Astrocyte (in vitro differentiated cells and primary cell): ENCODE measurements at regions not wholly inside any gene's neighbourhood (a gene's known extent, or its start where the extent isn't known, plus 50 kb on each side); places are given as distances from the start of the nearest gene placed in this dataset.

Source experiments
- DNase-seq: peaks from one replicate; pipeline ENCODE4 v3.0.0-alpha.2; 2010; ENCODE audit warnings: low read depth
- FAIRE-seq: peaks from 2 replicates; lab custom pipeline; 2011; peaks lifted over from hg19 to GRCh38; lab: Jason Lieb, UNC
- H2AFZ ChIP-seq: 2 replicates; pipeline ENCODE4 v1.6.0; 2012; ENCODE audit warnings: low read depth, low read length, inconsistent platforms
- H3K27ac ChIP-seq: 2 replicates; pipeline ENCODE4 v1.5.1; 2011; ENCODE audit warnings: low read depth, low read length, inconsistent platforms
- H3K27me3 ChIP-seq: 2 replicates; pipeline ENCODE4 v1.6.0; 2011; ENCODE audit warnings: low read length, inconsistent platforms; ENCODE audit not compliant: insufficient read depth
- H3K36me3 ChIP-seq: 2 replicates; pipeline ENCODE4 v1.5.1; 2011; ENCODE audit warnings: low read length, inconsistent platforms; ENCODE audit not compliant: insufficient read depth
- H3K4me1 ChIP-seq: 2 replicates; pipeline ENCODE4 v1.5.1; 2011; ENCODE audit warnings: low read length, inconsistent platforms; ENCODE audit not compliant: insufficient read depth
- H3K4me2 ChIP-seq: 2 replicates; pipeline ENCODE4 v1.6.0; 2012; ENCODE audit warnings: low read length, inconsistent platforms
- H3K4me3 ChIP-seq: 2 replicates; pipeline ENCODE4 v1.5.1; 2011; ENCODE audit warnings: low read depth, mild to moderate bottlenecking, low read length, inconsistent platforms; ENCODE audit not compliant: insufficient read depth
- H3K79me2 ChIP-seq: 2 replicates; pipeline ENCODE4 v1.6.0; 2012; ENCODE audit warnings: mild to moderate bottlenecking, low read length, inconsistent platforms; ENCODE audit not compliant: insufficient read depth
- H3K9ac ChIP-seq: 2 replicates; pipeline ENCODE4 v1.6.0; 2012; ENCODE audit warnings: mild to moderate bottlenecking, low read length, inconsistent platforms
- H3K9me3 ChIP-seq: 2 replicates; pipeline ENCODE4 v1.5.1; 2012; ENCODE audit warnings: low read depth, mild to moderate bottlenecking, low read length, inconsistent platforms; ENCODE audit not compliant: insufficient read depth
- H4K20me1 ChIP-seq: 2 replicates; pipeline ENCODE4 v1.6.0; 2012; ENCODE audit warnings: low read length, inconsistent platforms; ENCODE audit not compliant: insufficient read depth
- H3K27ac Mint-ChIP-seq: one replicate; pipeline ENCODE4 v1.8.0; 2021; ENCODE audit warnings: mild to moderate bottlenecking, mixed read lengths; ENCODE audit not compliant: unreplicated experiment
- H3K27me3 Mint-ChIP-seq: one replicate; pipeline ENCODE4 v1.8.0; 2021; ENCODE audit warnings: low read depth, mixed read lengths; ENCODE audit not compliant: unreplicated experiment
- H3K36me3 Mint-ChIP-seq: one replicate; pipeline ENCODE4 v1.8.0; 2021; ENCODE audit warnings: low read depth, mixed read lengths; ENCODE audit not compliant: unreplicated experiment
- H3K4me1 Mint-ChIP-seq: one replicate; pipeline ENCODE4 v1.8.0; 2021; ENCODE audit warnings: low read depth, mixed read lengths; ENCODE audit not compliant: unreplicated experiment
- H3K4me3 Mint-ChIP-seq: one replicate; pipeline ENCODE4 v1.8.0; 2021; ENCODE audit warnings: mild to moderate bottlenecking, moderate library complexity, mixed read lengths; ENCODE audit not compliant: unreplicated experiment
- H3K9me3 Mint-ChIP-seq: one replicate; pipeline ENCODE4 v1.8.0; 2021; ENCODE audit warnings: mild to moderate bottlenecking, mixed read lengths; ENCODE audit not compliant: unreplicated experiment
- CTCF ChIP-seq: IDR thresholded peaks from 2 replicates; pipeline ENCODE4 v1.5.1; 2011; ENCODE audit warnings: low read depth, mild to moderate bottlenecking, inconsistent platforms, low read length, moderate library complexity; ENCODE audit not compliant: insufficient read depth
- EZH2 ChIP-seq: IDR thresholded peaks from 2 replicates; pipeline ENCODE4 v1.6.1; 2012; ENCODE audit warnings: mild to moderate bottlenecking, low read length, inconsistent platforms; ENCODE audit not compliant: insufficient read depth

- Histone ChIP-seq H3K4me1 (no peaks in the 10 kb centered on the region), H3K9me3 (no peaks in the 10 kb centered on the region), H3K27ac (no peak overlapping the region), H3K4me3 (no peak overlapping the region), H3K27me3 (no peaks in the 10 kb centered on the region), H4K20me1 (no peaks in the 10 kb centered on the region), H3K4me2 (no peak overlapping the region), H3K79me2 (no peaks in the 10 kb centered on the region), H2AFZ (no peak overlapping the region), H3K36me3 (no peaks in the 10 kb centered on the region), H3K9ac (no peak overlapping the region)
- H3K9me3 Mint-ChIP-seq = no peaks in the 10 kb centered on the region
- peaks cover 2% of the 10 kb centered on the region for H3K27me3 Mint-ChIP-seq
- DNase-seq = no peak
- H3K4me3 Mint-ChIP-seq = no peak overlapping the region
- FAIRE-seq = peak; percentile 79
- no peak overlapping the region for H3K27ac Mint-ChIP-seq
- TF ChIP-seq CTCF (no peak), EZH2 (no peak)
- no peaks in the 10 kb centered on the region for H3K36me3 Mint-ChIP-seq
- no peaks in the 10 kb centered on the region for H3K4me1 Mint-ChIP-seq
Observed at GRCh38 chrX:75997692-75998091, 175.2 kb upstream of the PBDC1 start.

- H3K36me3 ChIP-seq = no peaks in the 10 kb centered on the region
- H3K27ac ChIP-seq = no peak overlapping the region
- no peak for DNase-seq
- H3K9me3 Mint-ChIP-seq = peaks cover 6% of the 10 kb centered on the region
- H3K4me1 ChIP-seq = no peaks in the 10 kb centered on the region
- H3K79me2 ChIP-seq = no peaks in the 10 kb centered on the region
- no peak overlapping the region for H3K4me2 ChIP-seq
- no peak overlapping the region for H3K27ac Mint-ChIP-seq
- no peak for FAIRE-seq
- no peak overlapping the region for H3K9ac ChIP-seq
- no peaks in the 10 kb centered on the region for H3K4me1 Mint-ChIP-seq
- no peak for TF ChIP-seq EZH2
- no peak for TF ChIP-seq CTCF
- H3K27me3 ChIP-seq = no peaks in the 10 kb centered on the region
- H3K9me3 ChIP-seq = no peaks in the 10 kb centered on the region
- no peak overlapping the region for H3K4me3 ChIP-seq
- no peak overlapping the region for H3K4me3 Mint-ChIP-seq
- no peaks in the 10 kb centered on the region for H4K20me1 ChIP-seq
- no peaks in the 10 kb centered on the region for H3K36me3 Mint-ChIP-seq
- H2AFZ ChIP-seq = no peak overlapping the region
- no peaks in the 10 kb centered on the region for H3K27me3 Mint-ChIP-seq
Observed at GRCh38 chrX:76014321-76014720, 158.5 kb upstream of the PBDC1 start.

- H3K4me3 ChIP-seq = no peak overlapping the region
- no peaks in the 10 kb centered on the region for H3K36me3 Mint-ChIP-seq
- no peak overlapping the region for H3K4me3 Mint-ChIP-seq
- H3K4me2 ChIP-seq = no peak overlapping the region
- no peak for DNase-seq
- H3K9ac ChIP-seq = no peak overlapping the region
- TF ChIP-seq CTCF (no peak), EZH2 (no peak)
- no peak overlapping the region for H2AFZ ChIP-seq
- peaks cover 3% of the 10 kb centered on the region for H3K9me3 Mint-ChIP-seq
- H3K9me3 ChIP-seq = no peaks in the 10 kb centered on the region
- H3K4me1 Mint-ChIP-seq = no peaks in the 10 kb centered on the region
- H3K27me3 ChIP-seq = no peaks in the 10 kb centered on the region
- no peaks in the 10 kb centered on the region for H3K79me2 ChIP-seq
- H3K4me1 ChIP-seq = no peaks in the 10 kb centered on the region
- H3K27me3 Mint-ChIP-seq = no peaks in the 10 kb centered on the region
- H3K27ac Mint-ChIP-seq = no peak overlapping the region
- H4K20me1 ChIP-seq = no peaks in the 10 kb centered on the region
- H3K36me3 ChIP-seq = no peaks in the 10 kb centered on the region
- FAIRE-seq = no peak
- H3K27ac ChIP-seq = no peak overlapping the region
Observed at GRCh38 chrX:76026292-76026691, 146.6 kb upstream of the PBDC1 start.
